ENCODE measurements at regions not wholly inside any gene's neighbourhood (a gene's known extent, or its start where the extent isn't known, plus 50 kb on each side); places are given as distances from the start of the nearest gene placed in this dataset.
"Not testable (repeated sequence)": the region's sequence is repeated elsewhere in the genome, so short reads cannot be mapped to it uniquely, and the experiment has no call there.

DNA sequence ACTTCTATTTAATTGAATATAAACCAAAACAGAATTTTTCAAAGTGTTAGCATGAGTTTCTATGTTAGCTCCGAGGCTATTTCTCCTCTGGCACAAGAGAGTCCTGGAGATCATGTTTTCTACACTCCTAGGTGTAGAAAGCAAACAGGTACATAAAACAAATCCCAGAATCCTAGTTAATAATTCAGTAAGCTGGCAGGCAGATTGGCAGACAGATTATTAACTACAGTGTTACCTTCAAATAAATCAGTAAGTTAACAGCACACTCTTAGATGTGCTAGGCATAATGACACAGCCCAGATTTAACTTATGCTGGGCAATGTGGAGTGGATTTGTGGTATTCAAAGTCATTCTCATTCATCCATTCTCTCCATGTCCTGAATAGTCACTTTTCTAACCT is 282.8 kb upstream of the RPS23 start:
- no peak overlapping the region for H3K27ac Mint-ChIP-seq
- H3K27me3 Mint-ChIP-seq (ENCODE audit: low read depth) = no peaks in the 10 kb centered on the region
- no peaks in the 10 kb centered on the region for H3K36me3 Mint-ChIP-seq (ENCODE audit: low read depth)
- H3K9me3 Mint-ChIP-seq = no peaks in the 10 kb centered on the region
- no peak for DNase-seq (ENCODE audit: low spot score)
- H3K4me1 Mint-ChIP-seq (ENCODE audit: low read depth) = no peaks in the 10 kb centered on the region
- H3K4me3 Mint-ChIP-seq (ENCODE audit: low read depth) = no peak overlapping the region
- intact Hi-C loops (cut with micrococcal nuclease) = no loop called here

- H3K4me1 Mint-ChIP-seq (ENCODE audit: low read depth) = no peaks in the 10 kb centered on the region
- intact Hi-C loops (cut with micrococcal nuclease) = no loop called here
- H3K36me3 Mint-ChIP-seq (ENCODE audit: low read depth) = no peaks in the 10 kb centered on the region
- H3K27ac Mint-ChIP-seq = no peak overlapping the region
- no peaks in the 10 kb centered on the region for H3K9me3 Mint-ChIP-seq
- H3K27me3 Mint-ChIP-seq (ENCODE audit: low read depth) = no peaks in the 10 kb centered on the region
- H3K4me3 Mint-ChIP-seq (ENCODE audit: low read depth) = no peak overlapping the region
- no peak for DNase-seq (ENCODE audit: low spot score)
These were observed 282.4 kb upstream of the RPS23 start for GRCh38 chr5:82560561-82560960.

GRCh38 chr5:82551840-82552385 is 273.8 kb upstream of the RPS23 start:
- Mint-ChIP-seq H3K27ac (no peak overlapping the region), H3K9me3 (no peaks in the 10 kb centered on the region), H3K36me3 (ENCODE audit: low read depth) (no peaks in the 10 kb centered on the region), H3K27me3 (ENCODE audit: low read depth) (no peaks in the 10 kb centered on the region), H3K4me1 (ENCODE audit: low read depth) (no peaks in the 10 kb centered on the region), H3K4me3 (ENCODE audit: low read depth) (no peak overlapping the region)
- intact Hi-C loops (cut with micrococcal nuclease) = no loop called here
- no peak for DNase-seq (ENCODE audit: low spot score)

DNA sequence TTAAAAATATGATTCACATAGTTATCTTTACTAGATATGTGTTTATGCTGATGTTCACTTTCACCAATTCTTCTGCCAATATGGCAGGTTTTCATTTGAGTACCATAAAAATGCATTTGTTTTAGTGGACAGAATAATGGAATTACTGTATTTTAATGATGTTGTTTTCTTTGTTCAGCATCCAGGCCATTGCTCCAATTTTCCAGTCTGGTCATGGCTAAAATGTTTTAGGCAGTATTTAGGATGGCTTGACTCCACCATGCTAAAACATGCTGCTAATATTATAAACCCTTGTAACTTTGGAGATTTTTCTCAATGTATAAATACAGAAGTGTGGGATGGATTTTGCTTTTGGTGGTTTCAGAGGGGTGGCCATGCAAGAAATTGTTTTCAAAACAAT is 273.0 kb upstream of the RPS23 start:
- intact Hi-C loops (cut with micrococcal nuclease) = no loop called here
- Mint-ChIP-seq H3K9me3 (no peaks in the 10 kb centered on the region), H3K27me3 (ENCODE audit: low read depth) (no peaks in the 10 kb centered on the region), H3K4me3 (ENCODE audit: low read depth) (no peak overlapping the region), H3K4me1 (ENCODE audit: low read depth) (no peaks in the 10 kb centered on the region), H3K36me3 (ENCODE audit: low read depth) (no peaks in the 10 kb centered on the region), H3K27ac (no peak overlapping the region)
- DNase-seq (ENCODE audit: low spot score) = no peak

- Mint-ChIP-seq H3K9me3 (no peaks in the 10 kb centered on the region), H3K36me3 (ENCODE audit: low read depth) (no peaks in the 10 kb centered on the region), H3K4me3 (ENCODE audit: low read depth) (no peak overlapping the region), H3K27me3 (ENCODE audit: low read depth) (no peaks in the 10 kb centered on the region), H3K27ac (no peak overlapping the region), H3K4me1 (ENCODE audit: low read depth) (no peaks in the 10 kb centered on the region)
- no peak for DNase-seq (ENCODE audit: low spot score)
- intact Hi-C loops (cut with micrococcal nuclease) = no loop called here
These were observed 271.1 kb upstream of the RPS23 start for GRCh38 chr5:82549263-82549662.

- Mint-ChIP-seq H3K36me3 (ENCODE audit: low read depth) (no peaks in the 10 kb centered on the region), H3K4me1 (ENCODE audit: low read depth) (no peaks in the 10 kb centered on the region), H3K4me3 (ENCODE audit: low read depth) (no peak overlapping the region), H3K9me3 (no peaks in the 10 kb centered on the region), H3K27ac (no peak overlapping the region), H3K27me3 (ENCODE audit: low read depth) (peaks cover 2% of the 10 kb centered on the region)
- intact Hi-C loops (cut with micrococcal nuclease) = no loop called here
- no peak for DNase-seq (ENCODE audit: low spot score)
These were observed 265.9 kb upstream of the RPS23 start for GRCh38 chr5:82544004-82544403.

DNA sequence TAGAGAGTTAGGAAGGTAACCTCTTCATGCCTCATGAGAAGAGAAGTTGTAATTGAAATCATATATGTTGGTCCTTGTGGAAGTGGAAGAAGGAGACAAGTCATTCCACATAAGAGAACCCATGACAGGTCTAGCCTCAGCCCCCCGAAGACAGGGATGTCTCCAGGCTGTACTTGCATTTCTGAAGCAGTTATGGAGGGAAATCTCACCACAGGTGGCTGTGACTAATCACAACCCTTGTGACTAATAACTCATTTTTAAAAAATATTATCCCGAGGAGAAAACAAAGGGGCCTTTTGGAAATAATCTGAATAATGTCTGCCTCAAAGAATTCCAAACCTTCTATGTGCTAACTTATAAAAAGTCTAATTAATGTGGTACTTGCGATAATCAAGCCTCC is 262.1 kb upstream of the RPS23 start:
- Mint-ChIP-seq H3K27me3 (ENCODE audit: low read depth) (peaks cover 2% of the 10 kb centered on the region), H3K9me3 (no peaks in the 10 kb centered on the region), H3K4me1 (ENCODE audit: low read depth) (no peaks in the 10 kb centered on the region), H3K4me3 (ENCODE audit: low read depth) (no peak overlapping the region), H3K27ac (no peak overlapping the region), H3K36me3 (ENCODE audit: low read depth) (no peaks in the 10 kb centered on the region)
- intact Hi-C loops (cut with micrococcal nuclease) = no loop called here
- DNase-seq (ENCODE audit: low spot score) = no peak

- DNase-seq (ENCODE audit: low spot score) = no peak
- Mint-ChIP-seq H3K27ac (no peak overlapping the region), H3K36me3 (ENCODE audit: low read depth) (no peaks in the 10 kb centered on the region), H3K4me1 (ENCODE audit: low read depth) (no peaks in the 10 kb centered on the region), H3K9me3 (no peaks in the 10 kb centered on the region), H3K4me3 (ENCODE audit: low read depth) (no peak overlapping the region), H3K27me3 (ENCODE audit: low read depth) (peaks cover 2% of the 10 kb centered on the region)
- intact Hi-C loops (cut with micrococcal nuclease) = no loop called here
These were observed 260.3 kb upstream of the RPS23 start for GRCh38 chr5:82538339-82539034.

- Mint-ChIP-seq H3K27ac (no peak overlapping the region), H3K36me3 (ENCODE audit: low read depth) (no peaks in the 10 kb centered on the region)
- DNase-seq (ENCODE audit: low spot score) = no peak
These were observed 259.6 kb upstream of the RPS23 start for GRCh38 chr5:82537687-82538306.

DNA sequence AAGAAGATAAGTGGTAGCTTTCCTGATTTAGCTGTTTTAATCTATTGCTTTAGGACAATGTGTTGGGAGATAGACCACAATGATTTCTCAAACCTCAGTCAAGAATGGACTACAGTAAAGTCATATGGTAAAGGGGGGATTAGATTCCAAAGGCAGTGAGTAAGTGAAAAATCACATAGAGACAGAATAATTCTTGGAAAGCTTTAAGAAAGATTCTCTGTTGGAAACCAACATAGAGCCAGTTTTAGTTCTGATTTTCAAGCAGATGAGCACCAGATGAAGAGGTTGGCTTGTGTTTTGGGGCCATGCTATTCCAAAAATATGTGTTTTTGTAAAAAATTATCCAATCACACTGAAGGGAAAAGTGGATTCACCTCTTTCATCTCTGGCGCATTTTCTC is 256.8 kb upstream of the RPS23 start:
- intact Hi-C loops (cut with micrococcal nuclease) = no loop called here
- Mint-ChIP-seq H3K27ac (no peak overlapping the region), H3K27me3 (ENCODE audit: low read depth) (peaks cover 2% of the 10 kb centered on the region), H3K36me3 (ENCODE audit: low read depth) (no peaks in the 10 kb centered on the region), H3K4me1 (ENCODE audit: low read depth) (no peaks in the 10 kb centered on the region), H3K4me3 (ENCODE audit: low read depth) (no peak overlapping the region), H3K9me3 (peaks cover 6% of the 10 kb centered on the region)
- no peak for DNase-seq (ENCODE audit: low spot score)

More at GRCh38 chr5:82537687-82538306, 259.6 kb upstream of the RPS23 start:
- Mint-ChIP-seq H3K4me1 (ENCODE audit: low read depth) (no peaks in the 10 kb centered on the region), H3K4me3 (ENCODE audit: low read depth) (no peak overlapping the region), H3K9me3 (no peaks in the 10 kb centered on the region), H3K27me3 (ENCODE audit: low read depth) (peaks cover 2% of the 10 kb centered on the region)
- intact Hi-C loops (cut with micrococcal nuclease) = no loop called here

DNA sequence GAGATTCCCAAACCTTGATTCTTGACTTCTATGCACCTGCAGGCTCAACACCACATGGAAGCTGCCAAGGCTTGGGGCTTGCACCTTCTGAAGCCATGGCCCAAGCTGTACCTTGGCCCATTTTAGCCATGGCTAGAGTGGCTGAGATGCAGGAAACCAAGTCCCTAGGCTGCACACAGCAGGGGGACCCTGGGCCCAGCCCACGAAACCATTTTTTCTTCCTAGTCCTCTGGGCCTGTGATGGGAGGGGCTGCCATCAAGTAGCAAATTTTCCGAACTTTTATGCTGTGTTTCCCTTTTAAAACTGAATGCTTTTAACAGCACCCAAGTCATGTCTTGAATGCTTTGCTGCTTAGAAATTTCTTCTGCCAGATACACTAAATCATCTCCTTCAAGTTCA is 253.9 kb upstream of the RPS23 start:
- H3K36me3 Mint-ChIP-seq (ENCODE audit: low read depth); H3K4me3 Mint-ChIP-seq (ENCODE audit: low read depth); H3K4me1 Mint-ChIP-seq (ENCODE audit: low read depth); intact Hi-C loops (cut with micrococcal nuclease); DNase-seq (ENCODE audit: low spot score); H3K27me3 Mint-ChIP-seq (ENCODE audit: low read depth); H3K27ac Mint-ChIP-seq: not testable (repeated sequence)
- peaks cover 21% of the 10 kb centered on the region for H3K9me3 Mint-ChIP-seq

DNA sequence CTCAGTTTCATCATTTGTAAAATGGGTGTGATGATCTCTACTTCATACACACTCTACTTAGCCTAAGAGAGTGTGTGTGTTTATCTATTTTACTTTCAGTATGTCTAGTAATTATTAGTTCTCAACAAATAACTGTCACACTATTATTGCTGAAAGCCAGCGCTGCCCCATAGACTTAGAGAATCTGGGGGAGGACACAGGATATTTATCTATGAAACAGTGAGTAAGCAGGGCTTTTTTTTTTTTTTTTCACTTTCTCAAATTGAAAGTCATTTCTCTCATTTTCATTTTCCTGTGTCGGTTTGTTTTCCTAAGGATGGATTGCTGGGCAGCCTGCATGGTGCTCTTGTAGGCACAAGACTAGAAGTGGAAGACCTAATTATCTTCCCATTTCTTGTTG is 248.4 kb upstream of the RPS23 start:
- H3K9me3 Mint-ChIP-seq = peaks cover 19% of the 10 kb centered on the region
- H3K36me3 Mint-ChIP-seq (ENCODE audit: low read depth) = no peaks in the 10 kb centered on the region
- H3K4me1 Mint-ChIP-seq (ENCODE audit: low read depth) = peaks cover 8% of the 10 kb centered on the region
- no peak for DNase-seq (ENCODE audit: low spot score)
- no peaks in the 10 kb centered on the region for H3K27me3 Mint-ChIP-seq (ENCODE audit: low read depth)
- intact Hi-C loops (cut with micrococcal nuclease) = no loop called here
- H3K27ac Mint-ChIP-seq = no peak overlapping the region
- no peak overlapping the region for H3K4me3 Mint-ChIP-seq (ENCODE audit: low read depth)

GRCh38 chr5:82525626-82526025 is 247.5 kb upstream of the RPS23 start:
- DNase-seq (ENCODE audit: low spot score) = no peak
- no peaks in the 10 kb centered on the region for H3K36me3 Mint-ChIP-seq (ENCODE audit: low read depth)
- intact Hi-C loops (cut with micrococcal nuclease) = no loop called here
- no peak overlapping the region for H3K27ac Mint-ChIP-seq
- H3K9me3 Mint-ChIP-seq = peaks cover 19% of the 10 kb centered on the region
- H3K4me1 Mint-ChIP-seq (ENCODE audit: low read depth) = peaks cover 8% of the 10 kb centered on the region
- no peak overlapping the region for H3K4me3 Mint-ChIP-seq (ENCODE audit: low read depth)
- H3K27me3 Mint-ChIP-seq (ENCODE audit: low read depth) = no peaks in the 10 kb centered on the region
